ENCODE measurements at regions not wholly inside any gene's neighbourhood (a gene's known extent, or its start where the extent isn't known, plus 50 kb on each side); places are given as distances from the start of the nearest gene placed in this dataset.

- 70 to 85% (median 72%) methylated on average over 2 of the region's 2 CpGs for WGBS, 4 donors
These were observed 897.0 kb upstream of the SLC35B3 start for GRCh38 chr6:9332241-9332780.

GRCh38 chr6:9316831-9317230, 881.5 kb upstream of the SLC35B3 start:
- WGBS, 4 donors: 81 to 89% (median 84%) methylated on average over 3 of the region's 3 CpGs
- DNase-seq: no peak

More at GRCh38 chr6:9332241-9332780, 897.0 kb upstream of the SLC35B3 start:
- Histone ChIP-seq H3K4me1 (replicated peaks in 1 of 2) (no peaks in the 10 kb centered on the region), H3K4me3 (no peak overlapping the region), H3K9me3 (replicated peaks in 1 of 3) (peaks cover 0 to 6% (median 0%) of the 10 kb centered on the region in 3 donors), H3K27me3 (no peaks in the 10 kb centered on the region), H3K36me3 (replicated peaks in 1 of 2) (no peaks in the 10 kb centered on the region), H3K27ac (no peak overlapping the region)
- TF ChIP-seq CTCF (IDR thresholded peaks at IDR 0.05) (no peak), POLR2A (IDR thresholded peaks at IDR 0.05) (no peak)
- DNase-seq: no peak
- intact Hi-C loops (cut with DNase I): no loop called here

GRCh38 chr6:9315966-9316650, 880.8 kb upstream of the SLC35B3 start:
- WGBS, 4 donors: 61 to 80% (median 78%) methylated on average over 3 to 4 of the region's 4 CpGs
- DNase-seq: no peak
- TF ChIP-seq CTCF (IDR thresholded peaks at IDR 0.05) (no peak), POLR2A (IDR thresholded peaks at IDR 0.05) (no peak)
- Histone ChIP-seq H3K27me3 (no peaks in the 10 kb centered on the region), H3K4me1 (replicated peaks in 1 of 2) (no peaks in the 10 kb centered on the region), H3K4me3 (no peak overlapping the region), H3K9me3 (replicated peaks in 1 of 3) (no peaks in the 10 kb centered on the region), H3K36me3 (replicated peaks in 1 of 2) (no peaks in the 10 kb centered on the region), H3K27ac (no peak overlapping the region)
- intact Hi-C loops (cut with DNase I): no loop called here

More at GRCh38 chr6:9316831-9317230, 881.5 kb upstream of the SLC35B3 start:
- Histone ChIP-seq H3K4me1 (replicated peaks in 1 of 2) (no peaks in the 10 kb centered on the region), H3K4me3 (no peak overlapping the region), H3K9me3 (replicated peaks in 1 of 3) (no peaks in the 10 kb centered on the region), H3K27ac (no peak overlapping the region), H3K27me3 (no peaks in the 10 kb centered on the region), H3K36me3 (replicated peaks in 1 of 2) (no peaks in the 10 kb centered on the region)
- no peak for TF ChIP-seq CTCF (IDR thresholded peaks at IDR 0.05)
- TF ChIP-seq POLR2A (IDR thresholded peaks at IDR 0.05): no peak
- intact Hi-C loops (cut with DNase I): no loop called here

GRCh38 chr6:9308284-9308683, 872.9 kb upstream of the SLC35B3 start:
- intact Hi-C loops (cut with DNase I): no loop called here
- Histone ChIP-seq H3K27me3 (no peaks in the 10 kb centered on the region), H3K4me3 (no peak overlapping the region), H3K27ac (no peak overlapping the region), H3K9me3 (replicated peaks in 1 of 3) (no peaks in the 10 kb centered on the region), H3K36me3 (replicated peaks in 1 of 2) (no peaks in the 10 kb centered on the region), H3K4me1 (replicated peaks in 1 of 2) (no peaks in the 10 kb centered on the region)
- TF ChIP-seq CTCF (IDR thresholded peaks at IDR 0.05) (no peak), POLR2A (IDR thresholded peaks at IDR 0.05) (no peak)
- no peak for DNase-seq
- 39 to 52% (median 46%) methylated on average over 4 of the region's 4 CpGs for WGBS, 4 donors
